K562 (cell line): ENCODE measurements at regions not wholly inside any gene's neighbourhood (a gene's known extent, or its start where the extent isn't known, plus 50 kb on each side); places are given as distances from the start of the nearest gene placed in this dataset.

ENCODE experiments used
- ATAC-seq: fragments of 200-7000 bp; cut with Tn5 transposase; 3 replicates; pipeline ENCODE4 v1.9.1; 2020; ENCODE audit warnings: moderate library complexity
- BruUV-seq: library from RNA; stranded (reverse); fragments of 400-500 nt; replicated peaks from 2 replicates; lab custom pipeline; 2021; lab: Mats Ljungman, UMichigan
- CTCF ChIA-PET: fragments of 300-600 bp; formaldehyde crosslinking; extraction: SDS; loops from one replicate; lab custom pipeline; 2021; ENCODE audit warnings: low intra/inter-chr PET ratio; lab: Yijun Ruan, JAX
- POLR2A ChIA-PET: fragments of 300-600, 350-650 bp; sonication (Branson Sonifier 250); formaldehyde crosslinking; extraction: SDS; loops from one replicate; lab custom pipeline; 2021; ENCODE audit warnings: antibody characterized with exemption, inconsistent platforms; lab: Yijun Ruan, JAX
- DNase-seq, 4 experiments: peaks; one replicate each; pipeline versions ENCODE4 v3.0.0 to v3.0.0-alpha.2; 2011 to 2018; ENCODE audit warnings: low spot score in 3 of 4, mixed read lengths in 3 of 4; ENCODE audit errors: extremely low read depth in 1 of 4
- FAIRE-seq: peaks from 2 replicates; lab custom pipeline; 2011; peaks lifted over from hg19 to GRCh38; lab: Jason Lieb, UNC
- H2AFZ ChIP-seq: 2 replicates; pipeline ENCODE4 v1.6.0; 2011; ENCODE audit warnings: low read depth, low read length, control low read depth, inconsistent platforms
- H3K27ac ChIP-seq: fragments of 200-600 bp; 3 replicates; pipeline ENCODE4 v1.8.0; 2011; ENCODE audit warnings: low read depth, mild to moderate bottlenecking, control low read depth, inconsistent platforms, low read length, moderate library complexity, mixed read lengths; ENCODE audit errors: extremely low read depth
- H3K27me3 ChIP-seq, 2 experiments: fragments of 300-600 bp in 1 of 2; 2 replicates in 1 of 2; 3 replicates in 1 of 2; pipeline versions ENCODE4 v1.6.0 to v1.8.0; 2011; ENCODE audit warnings: inconsistent platforms in 2 of 2, low read length in 2 of 2, mild to moderate bottlenecking in 1 of 2, mixed read lengths in 1 of 2, moderate library complexity in 1 of 2; ENCODE audit not compliant: control insufficient read depth in 2 of 2, insufficient read depth in 2 of 2
- H3K36me3 ChIP-seq: fragments of 300-600 bp; 3 replicates; pipeline ENCODE4 v1.8.0; 2011; ENCODE audit warnings: mild to moderate bottlenecking, low read length, inconsistent platforms; ENCODE audit not compliant: control insufficient read depth, insufficient read depth
- H3K4me1 ChIP-seq, 2 experiments: fragments of 200-600 bp in 1 of 2; replicated peaks in 1 of 2; 2 replicates in 1 of 2; 3 replicates in 1 of 2; pipeline versions ENCODE4 v1.5.1 to v1.8.0; 2011; ENCODE audit warnings: inconsistent platforms in 2 of 2, low read length in 2 of 2, mild to moderate bottlenecking in 1 of 2, mixed read lengths in 1 of 2, moderate library complexity in 1 of 2; ENCODE audit not compliant: control insufficient read depth in 2 of 2, insufficient read depth in 2 of 2
- H3K4me2 ChIP-seq: 2 replicates; pipeline ENCODE4 v1.6.1; 2011; ENCODE audit warnings: low read length, control low read depth, inconsistent platforms, mixed read lengths; ENCODE audit not compliant: insufficient read depth
- H3K4me3 ChIP-seq: fragments of 200-600 bp; sonication (generic), shearing (Covaris generic); 2 replicates; pipeline ENCODE4 v1.5.1; 2016; ENCODE audit warnings: control low read depth, inconsistent platforms
- H3K79me2 ChIP-seq: fragments of 200-600 bp; 3 replicates; pipeline ENCODE4 v1.8.0; 2011; ENCODE audit warnings: low read length, inconsistent platforms; ENCODE audit not compliant: control insufficient read depth, insufficient read depth
- H3K9ac ChIP-seq, 2 experiments: 2 replicates each; pipeline versions ENCODE4 v1.6.0 to v1.6.1; 2011; ENCODE audit warnings: low read depth in 2 of 2, low read length in 2 of 2, control low read depth in 1 of 2, inconsistent platforms in 1 of 2, mild to moderate bottlenecking in 1 of 2, mixed read lengths in 1 of 2; ENCODE audit not compliant: insufficient read depth in 1 of 2
- H3K9me1 ChIP-seq: one replicate; pipeline ENCODE4 v1.6.0; 2011; ENCODE audit warnings: inconsistent platforms, mild to moderate bottlenecking, low read length, moderate library complexity; ENCODE audit not compliant: control insufficient read depth, insufficient read depth
- H3K9me3 ChIP-seq: replicated peaks from 2 replicates; pipeline ENCODE4 v1.5.1; 2011; ENCODE audit warnings: low read depth, low read length, inconsistent platforms; ENCODE audit not compliant: control insufficient read depth, insufficient read depth
- H4K20me1 ChIP-seq: replicated peaks from 2 replicates; pipeline ENCODE4 v1.6.1; 2011; ENCODE audit warnings: low read length, inconsistent platforms, mixed read lengths; ENCODE audit not compliant: control insufficient read depth, insufficient read depth
- CTBP1 ChIP-seq: fragments of 450-650 bp; IDR thresholded peaks from 2 replicates; pipeline ENCODE4 v1.6.1; 2016; ENCODE audit warnings: borderline replicate concordance
- MEF2A ChIP-seq: IDR thresholded peaks from 2 replicates; pipeline ENCODE4 v1.6.1; 2011; ENCODE audit warnings: low read depth, mild to moderate bottlenecking, low read length, moderate library complexity; ENCODE audit not compliant: control insufficient read depth
- PHF8 ChIP-seq: fragments of 200-600 bp; sonication (generic); IDR thresholded peaks from 2 replicates; pipeline ENCODE4 v1.6.1; 2012; ENCODE audit warnings: mixed run types, mild to moderate bottlenecking, inconsistent platforms, low read length, moderate library complexity, borderline replicate concordance
- POLR2A ChIP-seq: fragments of 450-650 bp; conservative IDR thresholded peaks from 2 replicates; pipeline ENCODE4 v1.6.1; 2016
- PREB ChIP-seq: sonication (generic); formaldehyde crosslinking; IDR thresholded peaks from 2 replicates; pipeline ENCODE4 v1.8.1; 2023; ENCODE audit warnings: mild to moderate bottlenecking, missing genetic modification reagents
- RBM14 ChIP-seq: fragments of 200-400 bp; formaldehyde crosslinking; IDR thresholded peaks from 2 replicates; pipeline ENCODE4 v1.6.1; 2018; ENCODE audit warnings: low read depth, mild to moderate bottlenecking, low read length, moderate library complexity, borderline replicate concordance; ENCODE audit not compliant: insufficient read depth
- SRSF9 ChIP-seq: fragments of 200-400 bp; formaldehyde crosslinking; IDR thresholded peaks from 2 replicates; pipeline ENCODE4 v1.6.1; 2017; ENCODE audit warnings: low read depth, low read length, borderline replicate concordance
- TCFL5 ChIP-seq: fragments of 250-450 bp; sonication (Bioruptor Pico); conservative IDR thresholded peaks from 2 replicates; pipeline ENCODE4 v1.6.1; 2021; ENCODE audit warnings: mild to moderate bottlenecking, moderate library complexity, matching md5 sums
- TRIM25 ChIP-seq: fragments of 450-650 bp; IDR thresholded peaks from 2 replicates; pipeline ENCODE4 v1.7.0; 2016; ENCODE audit warnings: borderline replicate concordance
- ZFP91 ChIP-seq: sonication (generic); formaldehyde crosslinking; IDR thresholded peaks from 2 replicates; pipeline ENCODE4 v1.8.0; 2022; ENCODE audit warnings: mild to moderate bottlenecking, missing genetic modification reagents
- ZNF77 ChIP-seq: fragments of 250-450 bp; sonication (Bioruptor Pico); IDR thresholded peaks from 2 replicates; pipeline ENCODE4 v1.5.0; 2020
- WGBS: fragments of 100-300 bp; shearing (Covaris generic); methylation state at CpG from one replicate; pipeline ENCODE4 v1.1.6; 2016; ENCODE audit warnings: low coverage, mixed read lengths; ENCODE audit not compliant: insufficient coverage; ENCODE audit errors: missing lambda C conversion rate; 5-methylcytosine and 5-hydroxymethylcytosine counted together
- in situ Hi-C: fragments of 300-500 bp; cut with MboI; formaldehyde crosslinking; loops from 4 replicates; pipeline ENCODE4 v1.15.0; 2018; ENCODE audit warnings: inconsistent platforms, mixed read lengths
- intact Hi-C: fragments of 100-400 bp; cut with micrococcal nuclease; formaldehyde crosslinking; loops from 2 replicates; pipeline ENCODE4 v1.14.2; 2022

- in situ Hi-C loops, result no loop called here
- Histone ChIP-seq H3K4me1 (no peaks in the 10 kb centered on the region), H3K36me3 (no peaks in the 10 kb centered on the region), H2AFZ (no peak overlapping the region), H3K27me3 (no peaks in the 10 kb centered on the region), H3K9ac (no peak overlapping the region), H3K79me2 (no peaks in the 10 kb centered on the region), H3K4me2 (no peak overlapping the region), H3K4me3 (no peak overlapping the region), H3K27ac (no peak overlapping the region), H3K9me1 (no peaks in the 10 kb centered on the region), H4K20me1 (no peaks in the 10 kb centered on the region), H3K9me3 (peaks cover 2% of the 10 kb centered on the region)
- TF ChIP-seq CTBP1 (no peak), SRSF9 (no peak), RBM14 (no peak), TCFL5 (CRISPR knock-in tag) (no peak), ZFP91 (CRISPR knock-in tag) (no peak), TRIM25 (no peak), MEF2A (no peak), ZNF77 (no peak), PHF8 (no peak), PREB (no peak), POLR2A (no peak)
- CTCF ChIA-PET, result no interaction called here
- BruUV-seq, result no TSS peak
- FAIRE-seq (no peak), DNase-seq (no peak), ATAC-seq (no peak)
- WGBS, result 0% methylated on average over 4 of the region's 4 CpGs
- POLR2A ChIA-PET, result no interaction called here
- intact Hi-C loops, result no loop called here
Measured at GRCh38 chr9:117825609-117826347, 121.6 kb downstream of the TLR4 start.
